K562 (cell line): ENCODE measurements at regions not wholly inside any gene's neighbourhood (a gene's known extent, or its start where the extent isn't known, plus 50 kb on each side); places are given as distances from the start of the nearest gene placed in this dataset.

ENCODE experiments used
- ATAC-seq: fragments of 200-7000 bp; cut with Tn5 transposase; 3 replicates; pipeline ENCODE4 v1.9.1; 2020; ENCODE audit warnings: moderate library complexity
- BruUV-seq: library from RNA; stranded (reverse); fragments of 400-500 nt; replicated peaks from 2 replicates; lab custom pipeline; 2021; lab: Mats Ljungman, UMichigan
- CTCF ChIA-PET: fragments of 300-600 bp; formaldehyde crosslinking; extraction: SDS; loops from one replicate; lab custom pipeline; 2021; ENCODE audit warnings: low intra/inter-chr PET ratio; lab: Yijun Ruan, JAX
- POLR2A ChIA-PET: fragments of 300-600, 350-650 bp; sonication (Branson Sonifier 250); formaldehyde crosslinking; extraction: SDS; loops from one replicate; lab custom pipeline; 2021; ENCODE audit warnings: antibody characterized with exemption, inconsistent platforms; lab: Yijun Ruan, JAX
- DNase-seq, 4 experiments: peaks; one replicate each; pipeline versions ENCODE4 v3.0.0 to v3.0.0-alpha.2; 2011 to 2018; ENCODE audit warnings: low spot score in 3 of 4, mixed read lengths in 3 of 4; ENCODE audit errors: extremely low read depth in 1 of 4
- FAIRE-seq: peaks from 2 replicates; lab custom pipeline; 2011; peaks lifted over from hg19 to GRCh38; lab: Jason Lieb, UNC
- H2AFZ ChIP-seq: 2 replicates; pipeline ENCODE4 v1.6.0; 2011; ENCODE audit warnings: low read depth, low read length, control low read depth, inconsistent platforms
- H3K27ac ChIP-seq: fragments of 200-600 bp; 3 replicates; pipeline ENCODE4 v1.8.0; 2011; ENCODE audit warnings: low read depth, mild to moderate bottlenecking, control low read depth, inconsistent platforms, low read length, moderate library complexity, mixed read lengths; ENCODE audit errors: extremely low read depth
- H3K27me3 ChIP-seq, 2 experiments: fragments of 300-600 bp in 1 of 2; 2 replicates in 1 of 2; 3 replicates in 1 of 2; pipeline versions ENCODE4 v1.6.0 to v1.8.0; 2011; ENCODE audit warnings: inconsistent platforms in 2 of 2, low read length in 2 of 2, mild to moderate bottlenecking in 1 of 2, mixed read lengths in 1 of 2, moderate library complexity in 1 of 2; ENCODE audit not compliant: control insufficient read depth in 2 of 2, insufficient read depth in 2 of 2
- H3K36me3 ChIP-seq: fragments of 300-600 bp; 3 replicates; pipeline ENCODE4 v1.8.0; 2011; ENCODE audit warnings: mild to moderate bottlenecking, low read length, inconsistent platforms; ENCODE audit not compliant: control insufficient read depth, insufficient read depth
- H3K4me1 ChIP-seq, 2 experiments: fragments of 200-600 bp in 1 of 2; replicated peaks in 1 of 2; 2 replicates in 1 of 2; 3 replicates in 1 of 2; pipeline versions ENCODE4 v1.5.1 to v1.8.0; 2011; ENCODE audit warnings: inconsistent platforms in 2 of 2, low read length in 2 of 2, mild to moderate bottlenecking in 1 of 2, mixed read lengths in 1 of 2, moderate library complexity in 1 of 2; ENCODE audit not compliant: control insufficient read depth in 2 of 2, insufficient read depth in 2 of 2
- H3K4me2 ChIP-seq: 2 replicates; pipeline ENCODE4 v1.6.1; 2011; ENCODE audit warnings: low read length, control low read depth, inconsistent platforms, mixed read lengths; ENCODE audit not compliant: insufficient read depth
- H3K4me3 ChIP-seq: fragments of 200-600 bp; sonication (generic), shearing (Covaris generic); 2 replicates; pipeline ENCODE4 v1.5.1; 2016; ENCODE audit warnings: control low read depth, inconsistent platforms
- H3K79me2 ChIP-seq: fragments of 200-600 bp; 3 replicates; pipeline ENCODE4 v1.8.0; 2011; ENCODE audit warnings: low read length, inconsistent platforms; ENCODE audit not compliant: control insufficient read depth, insufficient read depth
- H3K9ac ChIP-seq, 2 experiments: 2 replicates each; pipeline versions ENCODE4 v1.6.0 to v1.6.1; 2011; ENCODE audit warnings: low read depth in 2 of 2, low read length in 2 of 2, control low read depth in 1 of 2, inconsistent platforms in 1 of 2, mild to moderate bottlenecking in 1 of 2, mixed read lengths in 1 of 2; ENCODE audit not compliant: insufficient read depth in 1 of 2
- H3K9me1 ChIP-seq: one replicate; pipeline ENCODE4 v1.6.0; 2011; ENCODE audit warnings: inconsistent platforms, mild to moderate bottlenecking, low read length, moderate library complexity; ENCODE audit not compliant: control insufficient read depth, insufficient read depth
- H3K9me3 ChIP-seq: replicated peaks from 2 replicates; pipeline ENCODE4 v1.5.1; 2011; ENCODE audit warnings: low read depth, low read length, inconsistent platforms; ENCODE audit not compliant: control insufficient read depth, insufficient read depth
- H4K20me1 ChIP-seq: replicated peaks from 2 replicates; pipeline ENCODE4 v1.6.1; 2011; ENCODE audit warnings: low read length, inconsistent platforms, mixed read lengths; ENCODE audit not compliant: control insufficient read depth, insufficient read depth
- BRCA1 ChIP-seq, 2 experiments: fragments of 450-650 bp in 1 of 2; sonication (generic) in 1 of 2; formaldehyde crosslinking in 1 of 2; IDR thresholded peaks; 2 replicates each; pipeline versions ENCODE4 v1.5.0 to v1.6.1; 2017 to 2020; ENCODE audit warnings: mild to moderate bottlenecking in 1 of 2, missing genetic modification reagents in 1 of 2
- BRF1 ChIP-seq: IDR thresholded peaks from 3 replicates; pipeline ENCODE4 v1.6.1; 2011; ENCODE audit warnings: borderline replicate concordance, mild to moderate bottlenecking; ENCODE audit not compliant: insufficient read length; ENCODE audit errors: extremely low read depth
- FOXK1 ChIP-seq: sonication (generic); formaldehyde crosslinking; IDR thresholded peaks from 2 replicates; pipeline ENCODE4 v1.8.0; 2022; ENCODE audit warnings: missing genetic modification reagents, mild to moderate bottlenecking, borderline replicate concordance
- NFIC ChIP-seq: fragments of 450-650 bp; IDR thresholded peaks from 2 replicates; pipeline ENCODE4 v1.6.1; 2017; ENCODE audit warnings: mild to moderate bottlenecking, inconsistent platforms
- POU5F1 ChIP-seq: fragments of 150-350 bp; IDR thresholded peaks from 2 replicates; pipeline ENCODE4 v1.6.1; 2014; ENCODE audit warnings: borderline replicate concordance, low read length, low read depth, mild to moderate bottlenecking; ENCODE audit not compliant: partially characterized antibody
- TGIF2 ChIP-seq: sonication (generic); formaldehyde crosslinking; IDR thresholded peaks from 2 replicates; pipeline ENCODE4 v1.8.1; 2022; ENCODE audit warnings: mild to moderate bottlenecking, missing genetic modification reagents, moderate library complexity
- ZNF609 ChIP-seq: sonication (generic); formaldehyde crosslinking; IDR thresholded peaks from 2 replicates; pipeline ENCODE4 v1.8.1; 2023; ENCODE audit warnings: missing genetic modification reagents, mild to moderate bottlenecking, borderline replicate concordance
- ZNF785 ChIP-seq: fragments of 250-450 bp; sonication (Bioruptor Pico); IDR thresholded peaks from 2 replicates; pipeline ENCODE4 v1.4.0; 2020; ENCODE audit warnings: mild to moderate bottlenecking
- ZSCAN29 ChIP-seq: fragments of 450-650 bp; IDR thresholded peaks from 2 replicates; pipeline ENCODE4 v1.6.1; 2017
- WGBS: fragments of 100-300 bp; shearing (Covaris generic); methylation state at CpG from one replicate; pipeline ENCODE4 v1.1.6; 2016; ENCODE audit warnings: low coverage, mixed read lengths; ENCODE audit not compliant: insufficient coverage; ENCODE audit errors: missing lambda C conversion rate; 5-methylcytosine and 5-hydroxymethylcytosine counted together
- in situ Hi-C: fragments of 300-500 bp; cut with MboI; formaldehyde crosslinking; loops from 4 replicates; pipeline ENCODE4 v1.15.0; 2018; ENCODE audit warnings: inconsistent platforms, mixed read lengths
- intact Hi-C: fragments of 100-400 bp; cut with micrococcal nuclease; formaldehyde crosslinking; loops from 2 replicates; pipeline ENCODE4 v1.14.2; 2022
- TF ChIP-seq, protein P1 (sequence below): fragments of 450-650 bp; IDR thresholded peaks from 2 replicates; pipeline ENCODE4 v1.6.1; 2016; ENCODE audit warnings: mild to moderate bottlenecking
- TF ChIP-seq, protein P2 (sequence below): fragments of 450-650 bp; formaldehyde crosslinking; conservative IDR thresholded peaks from 2 replicates; pipeline ENCODE4 v1.4.0; 2022; ENCODE audit warnings: mild to moderate bottlenecking, missing genetic modification characterization

GRCh38 chr2:16404551-16405300 lies 260.9 kb downstream of the CYRIA start:
- H3K4me1 ChIP-seq = peaks cover 4 to 8% of the 10 kb centered on the region in 2 experiments; a peak in 3 of 5 replicates
- in situ Hi-C loops (no loop called here), intact Hi-C loops (no loop called here)
- H3K36me3 ChIP-seq = no peaks in the 10 kb centered on the region
- no peak overlapping the region for H3K4me2 ChIP-seq
- ChIA-PET POLR2A (no interaction called here), CTCF (no interaction called here)
- no peaks in the 10 kb centered on the region for H4K20me1 ChIP-seq
- no TSS peak for BruUV-seq
- H3K4me3 ChIP-seq = no peak overlapping the region
- DNase-seq (no peak), FAIRE-seq (no peak), ATAC-seq (no peak)
- no peaks in the 10 kb centered on the region for H3K9me3 ChIP-seq
- no peak overlapping the region for H2AFZ ChIP-seq
- H3K27ac ChIP-seq = no peak overlapping the region
- H3K27me3 ChIP-seq = no peaks in the 10 kb centered on the region
- WGBS = 8% methylated on average over 5 of the region's 5 CpGs
- no peaks in the 10 kb centered on the region for H3K9me1 ChIP-seq
- no peak overlapping the region for H3K9ac ChIP-seq
- H3K79me2 ChIP-seq = no peaks in the 10 kb centered on the region
- TF ChIP-seq ZSCAN29 = no peak
- no peak for TF ChIP-seq ZNF785 (CRISPR knock-in tag)
- TF ChIP-seq, protein P1, sequence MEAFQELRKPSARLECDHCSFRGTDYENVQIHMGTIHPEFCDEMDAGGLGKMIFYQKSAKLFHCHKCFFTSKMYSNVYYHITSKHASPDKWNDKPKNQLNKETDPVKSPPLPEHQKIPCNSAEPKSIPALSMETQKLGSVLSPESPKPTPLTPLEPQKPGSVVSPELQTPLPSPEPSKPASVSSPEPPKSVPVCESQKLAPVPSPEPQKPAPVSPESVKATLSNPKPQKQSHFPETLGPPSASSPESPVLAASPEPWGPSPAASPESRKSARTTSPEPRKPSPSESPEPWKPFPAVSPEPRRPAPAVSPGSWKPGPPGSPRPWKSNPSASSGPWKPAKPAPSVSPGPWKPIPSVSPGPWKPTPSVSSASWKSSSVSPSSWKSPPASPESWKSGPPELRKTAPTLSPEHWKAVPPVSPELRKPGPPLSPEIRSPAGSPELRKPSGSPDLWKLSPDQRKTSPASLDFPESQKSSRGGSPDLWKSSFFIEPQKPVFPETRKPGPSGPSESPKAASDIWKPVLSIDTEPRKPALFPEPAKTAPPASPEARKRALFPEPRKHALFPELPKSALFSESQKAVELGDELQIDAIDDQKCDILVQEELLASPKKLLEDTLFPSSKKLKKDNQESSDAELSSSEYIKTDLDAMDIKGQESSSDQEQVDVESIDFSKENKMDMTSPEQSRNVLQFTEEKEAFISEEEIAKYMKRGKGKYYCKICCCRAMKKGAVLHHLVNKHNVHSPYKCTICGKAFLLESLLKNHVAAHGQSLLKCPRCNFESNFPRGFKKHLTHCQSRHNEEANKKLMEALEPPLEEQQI = no peak
- TF ChIP-seq NFIC = no peak
- TF ChIP-seq TGIF2 = no peak
- TF ChIP-seq ZNF609 (CRISPR knock-in tag) = no peak
- TF ChIP-seq FOXK1 (CRISPR knock-in tag) = no peak
- TF ChIP-seq POU5F1 = no peak
- TF ChIP-seq BRF1 = no peak
- TF ChIP-seq, protein P2, sequence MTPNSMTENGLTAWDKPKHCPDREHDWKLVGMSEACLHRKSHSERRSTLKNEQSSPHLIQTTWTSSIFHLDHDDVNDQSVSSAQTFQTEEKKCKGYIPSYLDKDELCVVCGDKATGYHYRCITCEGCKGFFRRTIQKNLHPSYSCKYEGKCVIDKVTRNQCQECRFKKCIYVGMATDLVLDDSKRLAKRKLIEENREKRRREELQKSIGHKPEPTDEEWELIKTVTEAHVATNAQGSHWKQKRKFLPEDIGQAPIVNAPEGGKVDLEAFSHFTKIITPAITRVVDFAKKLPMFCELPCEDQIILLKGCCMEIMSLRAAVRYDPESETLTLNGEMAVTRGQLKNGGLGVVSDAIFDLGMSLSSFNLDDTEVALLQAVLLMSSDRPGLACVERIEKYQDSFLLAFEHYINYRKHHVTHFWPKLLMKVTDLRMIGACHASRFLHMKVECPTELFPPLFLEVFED (CRISPR knock-in tag) = no peak
- no peak for TF ChIP-seq BRCA1 (IDR thresholded peaks at IDR 0.05)
- TF ChIP-seq BRCA1 (CRISPR knock-in tag; IDR thresholded peaks at IDR 0.05) = no peak
